ENCODE measurements at regions not wholly inside any gene's neighbourhood (a gene's known extent, or its start where the extent isn't known, plus 50 kb on each side); places are given as distances from the start of the nearest gene placed in this dataset.

GRCh38 chr14:29339494-29340172 is 573.0 kb downstream of the FOXG1 start:
- no peaks in the 10 kb centered on the region for H3K9me3 ChIP-seq (ENCODE audit: control insufficient read depth, insufficient read depth, low read depth, low read length)
- no peaks in the 10 kb centered on the region for H3K36me3 ChIP-seq (ENCODE audit: control insufficient read depth in 2 of 2, insufficient read depth in 1 of 2, low read length in 2 of 2)
- H3K27ac ChIP-seq (ENCODE audit: extremely low read depth, low read depth, low read length): no peak overlapping the region
- no peak overlapping the region for H3K4me3 ChIP-seq (ENCODE audit: low read depth, low read length)
- TF ChIP-seq FEZF1 (tag by site-specific recombination; IDR thresholded peaks at IDR 0.05) (no peak), ZNF791 (tag by site-specific recombination; IDR thresholded peaks at IDR 0.05) (no peak), TRIM28 (IDR thresholded peaks at IDR 0.05; ENCODE audit: borderline replicate concordance, low read length) (no peak), KLF1 (tag by site-specific recombination; IDR thresholded peaks at IDR 0.05) (no peak), ZNF580 (tag by site-specific recombination; IDR thresholded peaks at IDR 0.05) (no peak), ZNF112 (tag by site-specific recombination; IDR thresholded peaks at IDR 0.05) (no peak), ZNF239 (tag by site-specific recombination; IDR thresholded peaks at IDR 0.05) (no peak), ZNF610 (tag by site-specific recombination; IDR thresholded peaks at IDR 0.05; ENCODE audit: borderline replicate concordance) (no peak), ZNF423 (tag by site-specific recombination; IDR thresholded peaks at IDR 0.05) (no peak), ZNF560 (tag by site-specific recombination; IDR thresholded peaks at IDR 0.05; ENCODE audit: borderline replicate concordance) (no peak), ZNF473 (tag by site-specific recombination; IDR thresholded peaks at IDR 0.05) (no peak)
- TF ChIP-seq, protein P1, sequence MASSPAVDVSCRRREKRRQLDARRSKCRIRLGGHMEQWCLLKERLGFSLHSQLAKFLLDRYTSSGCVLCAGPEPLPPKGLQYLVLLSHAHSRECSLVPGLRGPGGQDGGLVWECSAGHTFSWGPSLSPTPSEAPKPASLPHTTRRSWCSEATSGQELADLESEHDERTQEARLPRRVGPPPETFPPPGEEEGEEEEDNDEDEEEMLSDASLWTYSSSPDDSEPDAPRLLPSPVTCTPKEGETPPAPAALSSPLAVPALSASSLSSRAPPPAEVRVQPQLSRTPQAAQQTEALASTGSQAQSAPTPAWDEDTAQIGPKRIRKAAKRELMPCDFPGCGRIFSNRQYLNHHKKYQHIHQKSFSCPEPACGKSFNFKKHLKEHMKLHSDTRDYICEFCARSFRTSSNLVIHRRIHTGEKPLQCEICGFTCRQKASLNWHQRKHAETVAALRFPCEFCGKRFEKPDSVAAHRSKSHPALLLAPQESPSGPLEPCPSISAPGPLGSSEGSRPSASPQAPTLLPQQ (tag by site-specific recombination; IDR thresholded peaks at IDR 0.05): no peak
- ChIA-PET CTCF (no interaction called here), POLR2A (no interaction called here)
- no peaks in the 10 kb centered on the region for H3K4me1 ChIP-seq (ENCODE audit: control insufficient read depth, insufficient read depth, low read length)

GRCh38 chr14:29348504-29348903 is 579.1 kb downstream of the PRKD1 start:
- ChIA-PET CTCF (interaction anchor here (0.7 kb wide), 1 partner anchor 922 kb away, joined by 3 read pairs; no protein-coding TSS in a partner anchor), POLR2A (no interaction called here)
- no peaks in the 10 kb centered on the region for H3K36me3 ChIP-seq (ENCODE audit: control insufficient read depth in 2 of 2, insufficient read depth in 1 of 2, low read length in 2 of 2)
- H3K4me1 ChIP-seq (ENCODE audit: control insufficient read depth, insufficient read depth, low read length): no peaks in the 10 kb centered on the region
- no peaks in the 10 kb centered on the region for H3K9me3 ChIP-seq (ENCODE audit: control insufficient read depth, insufficient read depth, low read depth, low read length)
- H3K27ac ChIP-seq (ENCODE audit: extremely low read depth, low read depth, low read length): no peak overlapping the region
- no peak overlapping the region for H3K4me3 ChIP-seq (ENCODE audit: low read depth, low read length)
- TF ChIP-seq ZNF571 (tag by site-specific recombination; IDR thresholded peaks at IDR 0.05): no peak

DNA sequence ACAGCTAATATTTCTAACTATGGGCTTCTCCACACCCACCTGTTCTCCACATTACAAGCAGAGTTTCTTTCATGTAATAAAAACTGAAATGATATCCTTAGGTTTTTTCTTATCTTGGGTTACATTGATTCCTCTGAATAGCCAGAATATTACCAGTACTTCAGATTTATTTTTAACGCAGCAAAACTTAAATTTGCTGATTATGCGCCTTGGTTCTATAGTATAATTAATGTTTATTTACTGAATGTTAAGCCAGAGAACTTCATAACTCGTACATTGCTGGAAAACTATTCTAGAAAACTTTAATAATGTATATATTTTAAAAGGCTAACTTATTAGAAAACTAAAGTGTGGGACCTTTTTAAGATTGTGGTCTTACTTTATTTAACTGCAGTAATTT is 577.2 kb downstream of the PRKD1 start:
- Histone ChIP-seq H3K4me1 (ENCODE audit: control insufficient read depth, insufficient read depth, low read length) (no peaks in the 10 kb centered on the region), H3K36me3 (ENCODE audit: control insufficient read depth in 2 of 2, insufficient read depth in 1 of 2, low read length in 2 of 2) (no peaks in the 10 kb centered on the region), H3K4me3 (ENCODE audit: low read depth, low read length) (no peak overlapping the region), H3K9me3 (ENCODE audit: control insufficient read depth, insufficient read depth, low read depth, low read length) (no peaks in the 10 kb centered on the region), H3K27ac (ENCODE audit: extremely low read depth, low read depth, low read length) (no peak overlapping the region)
- CTCF ChIA-PET: no interaction called here
- POLR2A ChIA-PET: no interaction called here
- TF ChIP-seq ZNF19 (tag by site-specific recombination; IDR thresholded peaks at IDR 0.05; ENCODE audit: low read depth) (no peak), ZNF449 (tag by site-specific recombination; IDR thresholded peaks at IDR 0.05) (no peak), ZNF707 (tag by site-specific recombination; IDR thresholded peaks at IDR 0.05) (no peak), ZNF558 (tag by site-specific recombination; IDR thresholded peaks at IDR 0.05) (no peak), PRDM1 (tag by site-specific recombination; IDR thresholded peaks at IDR 0.05) (no peak), KLF10 (tag by site-specific recombination; IDR thresholded peaks at IDR 0.05) (no peak)
